K562 (cell line): ENCODE measurements at regions not wholly inside any gene's neighbourhood (a gene's known extent, or its start where the extent isn't known, plus 50 kb on each side); places are given as distances from the start of the nearest gene placed in this dataset.

Experiments used
- ATAC-seq: fragments of 200-7000 bp; cut with Tn5 transposase; 3 replicates; pipeline ENCODE4 v1.9.1; 2020; ENCODE audit warnings: moderate library complexity
- BruUV-seq: library from RNA; stranded (reverse); fragments of 400-500 nt; replicated peaks from 2 replicates; lab custom pipeline; 2021; lab: Mats Ljungman, UMichigan
- CTCF ChIA-PET: fragments of 300-600 bp; formaldehyde crosslinking; extraction: SDS; loops from one replicate; lab custom pipeline; 2021; ENCODE audit warnings: low intra/inter-chr PET ratio; lab: Yijun Ruan, JAX
- POLR2A ChIA-PET: fragments of 300-600, 350-650 bp; sonication (Branson Sonifier 250); formaldehyde crosslinking; extraction: SDS; loops from one replicate; lab custom pipeline; 2021; ENCODE audit warnings: antibody characterized with exemption, inconsistent platforms; lab: Yijun Ruan, JAX
- DNase-seq, 4 experiments: peaks; one replicate each; pipeline versions ENCODE4 v3.0.0 to v3.0.0-alpha.2; 2011 to 2018; ENCODE audit warnings: low spot score in 3 of 4, mixed read lengths in 3 of 4; ENCODE audit errors: extremely low read depth in 1 of 4
- FAIRE-seq: peaks from 2 replicates; lab custom pipeline; 2011; peaks lifted over from hg19 to GRCh38; lab: Jason Lieb, UNC
- H2AFZ ChIP-seq: 2 replicates; pipeline ENCODE4 v1.6.0; 2011; ENCODE audit warnings: low read depth, low read length, control low read depth, inconsistent platforms
- H3K27ac ChIP-seq: fragments of 200-600 bp; 3 replicates; pipeline ENCODE4 v1.8.0; 2011; ENCODE audit warnings: low read depth, mild to moderate bottlenecking, control low read depth, inconsistent platforms, low read length, moderate library complexity, mixed read lengths; ENCODE audit errors: extremely low read depth
- H3K27me3 ChIP-seq, 2 experiments: fragments of 300-600 bp in 1 of 2; 2 replicates in 1 of 2; 3 replicates in 1 of 2; pipeline versions ENCODE4 v1.6.0 to v1.8.0; 2011; ENCODE audit warnings: inconsistent platforms in 2 of 2, low read length in 2 of 2, mild to moderate bottlenecking in 1 of 2, mixed read lengths in 1 of 2, moderate library complexity in 1 of 2; ENCODE audit not compliant: control insufficient read depth in 2 of 2, insufficient read depth in 2 of 2
- H3K36me3 ChIP-seq: fragments of 300-600 bp; 3 replicates; pipeline ENCODE4 v1.8.0; 2011; ENCODE audit warnings: mild to moderate bottlenecking, low read length, inconsistent platforms; ENCODE audit not compliant: control insufficient read depth, insufficient read depth
- H3K4me1 ChIP-seq, 2 experiments: fragments of 200-600 bp in 1 of 2; replicated peaks in 1 of 2; 2 replicates in 1 of 2; 3 replicates in 1 of 2; pipeline versions ENCODE4 v1.5.1 to v1.8.0; 2011; ENCODE audit warnings: inconsistent platforms in 2 of 2, low read length in 2 of 2, mild to moderate bottlenecking in 1 of 2, mixed read lengths in 1 of 2, moderate library complexity in 1 of 2; ENCODE audit not compliant: control insufficient read depth in 2 of 2, insufficient read depth in 2 of 2
- H3K4me2 ChIP-seq: 2 replicates; pipeline ENCODE4 v1.6.1; 2011; ENCODE audit warnings: low read length, control low read depth, inconsistent platforms, mixed read lengths; ENCODE audit not compliant: insufficient read depth
- H3K4me3 ChIP-seq: fragments of 200-600 bp; sonication (generic), shearing (Covaris generic); 2 replicates; pipeline ENCODE4 v1.5.1; 2016; ENCODE audit warnings: control low read depth, inconsistent platforms
- H3K79me2 ChIP-seq: fragments of 200-600 bp; 3 replicates; pipeline ENCODE4 v1.8.0; 2011; ENCODE audit warnings: low read length, inconsistent platforms; ENCODE audit not compliant: control insufficient read depth, insufficient read depth
- H3K9ac ChIP-seq, 2 experiments: 2 replicates each; pipeline versions ENCODE4 v1.6.0 to v1.6.1; 2011; ENCODE audit warnings: low read depth in 2 of 2, low read length in 2 of 2, control low read depth in 1 of 2, inconsistent platforms in 1 of 2, mild to moderate bottlenecking in 1 of 2, mixed read lengths in 1 of 2; ENCODE audit not compliant: insufficient read depth in 1 of 2
- H3K9me1 ChIP-seq: one replicate; pipeline ENCODE4 v1.6.0; 2011; ENCODE audit warnings: inconsistent platforms, mild to moderate bottlenecking, low read length, moderate library complexity; ENCODE audit not compliant: control insufficient read depth, insufficient read depth
- H3K9me3 ChIP-seq: replicated peaks from 2 replicates; pipeline ENCODE4 v1.5.1; 2011; ENCODE audit warnings: low read depth, low read length, inconsistent platforms; ENCODE audit not compliant: control insufficient read depth, insufficient read depth
- H4K20me1 ChIP-seq: replicated peaks from 2 replicates; pipeline ENCODE4 v1.6.1; 2011; ENCODE audit warnings: low read length, inconsistent platforms, mixed read lengths; ENCODE audit not compliant: control insufficient read depth, insufficient read depth
- ARNT ChIP-seq, 2 experiments: fragments of 450-650 bp; IDR thresholded peaks; 2 replicates each; pipeline ENCODE4 v1.6.1; 2016; ENCODE audit warnings: mild to moderate bottlenecking in 1 of 2
- CHD1 ChIP-seq: fragments of 200-600 bp; sonication (generic); IDR thresholded peaks from one replicate; pipeline ENCODE4 v1.6.1; 2012; ENCODE audit warnings: mild to moderate bottlenecking, moderate library complexity, low read length, inconsistent platforms
- DMBX1 ChIP-seq: fragments of 250-450 bp; sonication (Bioruptor Pico); IDR thresholded peaks from 2 replicates; pipeline ENCODE4 v1.8.0; 2022; ENCODE audit warnings: inconsistent platforms, mild to moderate bottlenecking, moderate library complexity, borderline replicate concordance
- ESRRB ChIP-seq: fragments of 250-450 bp; sonication (Bioruptor Pico); IDR thresholded peaks from 2 replicates; pipeline ENCODE4 v1.5.0; 2020; ENCODE audit warnings: mild to moderate bottlenecking, moderate library complexity, borderline replicate concordance
- FOXP1 ChIP-seq: sonication (generic); formaldehyde crosslinking; IDR thresholded peaks from 2 replicates; pipeline ENCODE4 v1.8.0; 2022; ENCODE audit warnings: mild to moderate bottlenecking, missing genetic modification reagents
- HNRNPK ChIP-seq: fragments of 200-400 bp; formaldehyde crosslinking; IDR thresholded peaks from one replicate; pipeline ENCODE4 v1.6.1; 2018; ENCODE audit warnings: mild to moderate bottlenecking, low read depth, low read length; ENCODE audit not compliant: poor library complexity, severe bottlenecking
- LEF1 ChIP-seq: fragments of 450-650 bp; IDR thresholded peaks from 2 replicates; pipeline ENCODE4 v1.6.1; 2016; ENCODE audit warnings: mild to moderate bottlenecking
- MTA3 ChIP-seq: fragments of 450-650 bp; formaldehyde crosslinking; IDR thresholded peaks from 2 replicates; pipeline ENCODE4 v1.6.1; 2017; ENCODE audit warnings: mild to moderate bottlenecking, borderline replicate concordance
- PRMT5 ChIP-seq: sonication (generic); formaldehyde crosslinking; IDR thresholded peaks from 2 replicates; pipeline ENCODE4 v1.5.0; 2020; ENCODE audit warnings: missing genetic modification reagents
- SETDB1 ChIP-seq: IDR thresholded peaks from one replicate; pipeline ENCODE4 v1.6.1; 2012; ENCODE audit warnings: low read length, control low read depth, inconsistent platforms
- SMC3 ChIP-seq: conservative IDR thresholded peaks from 2 replicates; pipeline ENCODE4 v1.6.1; 2011; ENCODE audit warnings: low read depth, low read length, improper control_type of control experiment; ENCODE audit not compliant: insufficient read depth
- TAF9B ChIP-seq: fragments of 450-650 bp; IDR thresholded peaks from 2 replicates; pipeline ENCODE4 v1.6.1; 2018; ENCODE audit warnings: mild to moderate bottlenecking; ENCODE audit not compliant: partially characterized antibody
- ZNF766 ChIP-seq: fragments of 200-800 bp; sonication (Bioruptor generic); conservative IDR thresholded peaks from 2 replicates; pipeline ENCODE4 v1.6.1; 2016; ENCODE audit warnings: missing genetic modification characterization, missing compliant biosample characterization
- WGBS: fragments of 100-300 bp; shearing (Covaris generic); methylation state at CpG from one replicate; pipeline ENCODE4 v1.1.6; 2016; ENCODE audit warnings: low coverage, mixed read lengths; ENCODE audit not compliant: insufficient coverage; ENCODE audit errors: missing lambda C conversion rate; 5-methylcytosine and 5-hydroxymethylcytosine counted together
- in situ Hi-C: fragments of 300-500 bp; cut with MboI; formaldehyde crosslinking; loops from 4 replicates; pipeline ENCODE4 v1.15.0; 2018; ENCODE audit warnings: inconsistent platforms, mixed read lengths
- intact Hi-C: fragments of 100-400 bp; cut with micrococcal nuclease; formaldehyde crosslinking; loops from 2 replicates; pipeline ENCODE4 v1.14.2; 2022
- TF ChIP-seq, protein P1 (sequence below): sonication (generic); formaldehyde crosslinking; IDR thresholded peaks from 2 replicates; pipeline ENCODE4 v1.8.0; 2022; ENCODE audit warnings: missing genetic modification reagents, mild to moderate bottlenecking, moderate library complexity, borderline replicate concordance
- TF ChIP-seq, protein P2 (sequence below): fragments of 250-450 bp; sonication (Bioruptor Pico); IDR thresholded peaks from 2 replicates; pipeline ENCODE4 v1.5.0; 2021; ENCODE audit warnings: mild to moderate bottlenecking, moderate library complexity
- TF ChIP-seq, protein P3 (sequence below): fragments of 450-650 bp; IDR thresholded peaks from 2 replicates; pipeline ENCODE4 v1.6.1; 2017; ENCODE audit warnings: antibody characterized with exemption, mild to moderate bottlenecking

DNA sequence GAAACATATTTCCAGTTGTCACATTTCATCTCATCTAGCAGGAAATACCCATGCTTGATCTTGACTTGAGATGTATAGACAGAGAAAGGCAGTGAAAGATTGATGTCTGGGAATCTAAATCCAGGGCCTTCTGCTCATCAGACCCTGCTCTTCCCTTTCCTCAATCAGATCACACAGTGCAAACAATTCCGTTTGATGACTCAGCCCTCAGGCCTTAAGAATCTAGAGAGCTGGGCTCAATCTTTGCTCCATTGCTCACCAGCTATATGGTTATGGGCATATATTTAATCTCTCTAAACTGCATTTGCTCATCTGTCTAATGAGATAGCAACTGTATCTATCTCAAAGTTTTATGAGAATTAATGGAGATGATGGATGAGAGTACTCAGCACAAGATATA is 201.8 kb upstream of the CCDC196 start:
- H3K27ac ChIP-seq: no peak overlapping the region
- no peak overlapping the region for H3K4me2 ChIP-seq
- H4K20me1 ChIP-seq: no peaks in the 10 kb centered on the region
- no peak overlapping the region for H2AFZ ChIP-seq
- ChIA-PET CTCF (no interaction called here), POLR2A (no interaction called here)
- no peak for ATAC-seq
- H3K4me1 ChIP-seq: no peaks in the 10 kb centered on the region
- intact Hi-C loops (no loop called here), in situ Hi-C loops (no loop called here)
- H3K9me1 ChIP-seq: no peaks in the 10 kb centered on the region
- no peak overlapping the region for H3K4me3 ChIP-seq
- BruUV-seq: no TSS peak
- FAIRE-seq: no peak
- no peaks in the 10 kb centered on the region for H3K79me2 ChIP-seq
- H3K36me3 ChIP-seq: no peaks in the 10 kb centered on the region
- no peak overlapping the region for H3K9ac ChIP-seq
- WGBS: 0% methylated on average over 1 of the region's 1 CpG
- H3K27me3 ChIP-seq: no peaks in the 10 kb centered on the region
- H3K9me3 ChIP-seq: no peaks in the 10 kb centered on the region
- no peak for DNase-seq
- TF ChIP-seq ZNF766 (CRISPR knock-in tag): no peak
- TF ChIP-seq, protein P1, sequence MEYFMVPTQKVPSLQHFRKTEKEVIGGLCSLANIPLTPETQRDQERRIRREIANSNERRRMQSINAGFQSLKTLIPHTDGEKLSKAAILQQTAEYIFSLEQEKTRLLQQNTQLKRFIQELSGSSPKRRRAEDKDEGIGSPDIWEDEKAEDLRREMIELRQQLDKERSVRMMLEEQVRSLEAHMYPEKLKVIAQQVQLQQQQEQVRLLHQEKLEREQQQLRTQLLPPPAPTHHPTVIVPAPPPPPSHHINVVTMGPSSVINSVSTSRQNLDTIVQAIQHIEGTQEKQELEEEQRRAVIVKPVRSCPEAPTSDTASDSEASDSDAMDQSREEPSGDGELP (CRISPR knock-in tag): no peak
- TF ChIP-seq SMC3: no peak
- TF ChIP-seq, protein P2, sequence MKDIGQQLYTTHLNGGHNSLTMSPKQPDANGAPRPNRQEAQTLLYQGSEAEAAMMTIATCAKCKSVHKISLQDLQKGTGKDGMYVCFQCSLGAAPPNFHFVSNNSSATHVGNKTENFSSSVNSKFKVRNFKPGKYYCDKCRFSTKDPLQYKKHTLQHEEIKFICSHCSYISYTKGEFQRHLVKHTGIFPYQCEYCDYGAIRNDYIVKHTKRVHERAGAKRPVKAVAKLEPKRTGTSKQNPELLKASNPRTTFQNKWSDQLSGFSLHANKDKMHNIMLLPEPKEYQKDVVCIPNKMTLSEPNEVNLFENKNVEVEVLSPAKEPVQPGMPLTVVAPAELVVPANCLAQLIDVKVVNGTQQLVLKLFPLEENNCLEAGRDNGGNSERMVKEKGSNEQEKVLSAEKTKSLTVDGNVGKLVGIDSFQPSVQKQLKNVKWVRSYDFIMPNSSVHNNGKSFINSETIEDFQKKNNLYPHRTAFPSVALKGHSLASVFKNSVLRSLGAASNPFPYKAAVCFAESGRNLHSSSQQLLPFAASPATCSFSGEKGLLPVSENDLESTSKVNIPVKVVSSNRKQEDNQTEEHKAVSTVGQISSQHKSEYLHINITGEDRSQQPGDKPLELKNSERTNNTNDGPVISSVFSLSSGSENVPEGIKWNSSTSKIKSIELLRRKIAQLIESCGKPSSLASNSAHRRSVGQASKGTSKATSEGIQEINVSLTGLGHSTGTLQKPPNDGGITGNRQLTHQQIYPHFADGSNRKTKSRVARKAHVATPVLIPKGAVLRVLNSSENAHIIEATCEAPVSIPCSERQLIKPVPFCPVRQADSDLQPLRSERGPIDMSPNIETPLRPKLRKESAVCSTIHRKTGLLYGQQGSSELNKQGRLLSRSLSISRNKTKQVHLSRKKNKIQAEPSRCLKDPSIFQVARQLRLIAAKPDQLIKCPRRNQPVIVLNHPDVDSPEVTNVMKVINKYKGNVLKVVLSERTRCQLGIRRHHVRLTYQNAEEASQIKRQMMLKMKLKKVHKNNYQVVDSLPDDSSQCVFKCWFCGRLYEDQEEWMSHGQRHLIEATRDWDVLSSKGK (CRISPR knock-in tag): no peak
- TF ChIP-seq DMBX1 (CRISPR knock-in tag): no peak
- no peak for TF ChIP-seq LEF1
- no peak for TF ChIP-seq HNRNPK
- TF ChIP-seq, protein P3, sequence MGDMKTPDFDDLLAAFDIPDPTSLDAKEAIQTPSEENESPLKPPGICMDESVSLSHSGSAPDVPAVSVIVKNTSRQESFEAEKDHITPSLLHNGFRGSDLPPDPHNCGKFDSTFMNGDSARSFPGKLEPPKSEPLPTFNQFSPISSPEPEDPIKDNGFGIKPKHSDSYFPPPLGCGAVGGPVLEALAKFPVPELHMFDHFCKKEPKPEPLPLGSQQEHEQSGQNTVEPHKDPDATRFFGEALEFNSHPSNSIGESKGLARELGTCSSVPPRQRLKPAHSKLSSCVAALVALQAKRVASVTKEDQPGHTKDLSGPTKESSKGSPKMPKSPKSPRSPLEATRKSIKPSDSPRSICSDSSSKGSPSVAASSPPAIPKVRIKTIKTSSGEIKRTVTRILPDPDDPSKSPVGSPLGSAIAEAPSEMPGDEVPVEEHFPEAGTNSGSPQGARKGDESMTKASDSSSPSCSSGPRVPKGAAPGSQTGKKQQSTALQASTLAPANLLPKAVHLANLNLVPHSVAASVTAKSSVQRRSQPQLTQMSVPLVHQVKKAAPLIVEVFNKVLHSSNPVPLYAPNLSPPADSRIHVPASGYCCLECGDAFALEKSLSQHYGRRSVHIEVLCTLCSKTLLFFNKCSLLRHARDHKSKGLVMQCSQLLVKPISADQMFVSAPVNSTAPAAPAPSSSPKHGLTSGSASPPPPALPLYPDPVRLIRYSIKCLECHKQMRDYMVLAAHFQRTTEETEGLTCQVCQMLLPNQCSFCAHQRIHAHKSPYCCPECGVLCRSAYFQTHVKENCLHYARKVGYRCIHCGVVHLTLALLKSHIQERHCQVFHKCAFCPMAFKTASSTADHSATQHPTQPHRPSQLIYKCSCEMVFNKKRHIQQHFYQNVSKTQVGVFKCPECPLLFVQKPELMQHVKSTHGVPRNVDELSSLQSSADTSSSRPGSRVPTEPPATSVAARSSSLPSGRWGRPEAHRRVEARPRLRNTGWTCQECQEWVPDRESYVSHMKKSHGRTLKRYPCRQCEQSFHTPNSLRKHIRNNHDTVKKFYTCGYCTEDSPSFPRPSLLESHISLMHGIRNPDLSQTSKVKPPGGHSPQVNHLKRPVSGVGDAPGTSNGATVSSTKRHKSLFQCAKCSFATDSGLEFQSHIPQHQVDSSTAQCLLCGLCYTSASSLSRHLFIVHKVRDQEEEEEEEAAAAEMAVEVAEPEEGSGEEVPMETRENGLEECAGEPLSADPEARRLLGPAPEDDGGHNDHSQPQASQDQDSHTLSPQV: no peak
- TF ChIP-seq ESRRB: no peak
- no peak for TF ChIP-seq CHD1
- no peak for TF ChIP-seq SETDB1
- no peak for TF ChIP-seq FOXP1 (CRISPR knock-in tag)
- no peak for TF ChIP-seq PRMT5
- TF ChIP-seq MTA3: no peak
- no peak for TF ChIP-seq ARNT (IDR thresholded peaks at IDR 0.05)
- no peak for TF ChIP-seq TAF9B
